Ishikawa (cell line): ENCODE measurements at regions not wholly inside any gene's neighbourhood (a gene's known extent, or its start where the extent isn't known, plus 50 kb on each side); places are given as distances from the start of the nearest gene placed in this dataset.

Experiments
- CEBPB ChIP-seq: IDR thresholded peaks from 2 replicates; pipeline ENCODE4 v1.6.1; 2012
- CREB1 ChIP-seq: IDR thresholded peaks from 2 replicates; pipeline ENCODE4 v1.6.1; 2012; ENCODE audit warnings: low read depth
- EGR1 ChIP-seq: IDR thresholded peaks from 2 replicates; pipeline ENCODE4 v1.6.1; 2012
- EP300 ChIP-seq: IDR thresholded peaks from 2 replicates; pipeline ENCODE4 v1.6.1; 2012; ENCODE audit warnings: borderline replicate concordance
- FOXM1 ChIP-seq: IDR thresholded peaks from 2 replicates; pipeline ENCODE4 v1.6.1; 2012; ENCODE audit warnings: low read depth, borderline replicate concordance
- NFIC ChIP-seq: IDR thresholded peaks from 2 replicates; pipeline ENCODE4 v1.6.1; 2012
- RAD21 ChIP-seq: IDR thresholded peaks from 2 replicates; pipeline ENCODE4 v1.6.1; 2012; ENCODE audit warnings: low read depth
- TAF1 ChIP-seq: IDR thresholded peaks from 2 replicates; pipeline ENCODE4 v1.6.1; 2012; ENCODE audit warnings: low read depth, mild to moderate bottlenecking
- TCF12 ChIP-seq: IDR thresholded peaks from 2 replicates; pipeline ENCODE4 v1.6.1; 2012; ENCODE audit warnings: low read depth
- TEAD4 ChIP-seq: IDR thresholded peaks from 2 replicates; pipeline ENCODE4 v1.6.1; 2012
- YY1 ChIP-seq: IDR thresholded peaks from 2 replicates; pipeline ENCODE4 v1.6.1; 2012; ENCODE audit warnings: low read depth
- ZBTB7A ChIP-seq: IDR thresholded peaks from 2 replicates; pipeline ENCODE4 v1.6.1; 2012; ENCODE audit warnings: low read depth
- TF ChIP-seq, protein P1 (sequence below): IDR thresholded peaks from 2 replicates; pipeline ENCODE4 v1.6.1; 2012; ENCODE audit warnings: low read depth, mild to moderate bottlenecking
- TF ChIP-seq, protein P2 (sequence below): IDR thresholded peaks from 2 replicates; pipeline ENCODE4 v1.6.1; 2012
- TF ChIP-seq, protein P3 (sequence below): IDR thresholded peaks from 2 replicates; pipeline ENCODE4 v1.6.1; 2012

DNA sequence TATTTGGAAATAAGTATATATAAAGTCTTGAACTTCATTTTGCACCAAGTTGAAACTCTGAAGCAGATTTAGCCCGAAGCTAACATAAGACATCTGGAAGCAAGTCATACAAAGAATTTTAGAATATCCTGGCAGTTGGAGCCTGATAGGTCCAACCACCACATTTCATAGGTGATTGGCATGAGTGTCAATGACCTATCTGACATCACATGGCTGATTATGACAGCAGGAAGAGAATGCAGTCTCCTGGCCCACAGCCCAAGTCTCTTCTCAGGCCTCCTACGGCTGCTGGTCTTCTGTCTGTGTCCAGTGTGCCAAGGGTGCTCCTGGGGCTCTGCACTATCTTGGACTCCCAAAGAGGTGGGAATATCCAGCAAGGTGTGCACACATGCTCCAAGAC, 325.7 kb upstream of the ACVR2A start:
- TF ChIP-seq, protein P1, sequence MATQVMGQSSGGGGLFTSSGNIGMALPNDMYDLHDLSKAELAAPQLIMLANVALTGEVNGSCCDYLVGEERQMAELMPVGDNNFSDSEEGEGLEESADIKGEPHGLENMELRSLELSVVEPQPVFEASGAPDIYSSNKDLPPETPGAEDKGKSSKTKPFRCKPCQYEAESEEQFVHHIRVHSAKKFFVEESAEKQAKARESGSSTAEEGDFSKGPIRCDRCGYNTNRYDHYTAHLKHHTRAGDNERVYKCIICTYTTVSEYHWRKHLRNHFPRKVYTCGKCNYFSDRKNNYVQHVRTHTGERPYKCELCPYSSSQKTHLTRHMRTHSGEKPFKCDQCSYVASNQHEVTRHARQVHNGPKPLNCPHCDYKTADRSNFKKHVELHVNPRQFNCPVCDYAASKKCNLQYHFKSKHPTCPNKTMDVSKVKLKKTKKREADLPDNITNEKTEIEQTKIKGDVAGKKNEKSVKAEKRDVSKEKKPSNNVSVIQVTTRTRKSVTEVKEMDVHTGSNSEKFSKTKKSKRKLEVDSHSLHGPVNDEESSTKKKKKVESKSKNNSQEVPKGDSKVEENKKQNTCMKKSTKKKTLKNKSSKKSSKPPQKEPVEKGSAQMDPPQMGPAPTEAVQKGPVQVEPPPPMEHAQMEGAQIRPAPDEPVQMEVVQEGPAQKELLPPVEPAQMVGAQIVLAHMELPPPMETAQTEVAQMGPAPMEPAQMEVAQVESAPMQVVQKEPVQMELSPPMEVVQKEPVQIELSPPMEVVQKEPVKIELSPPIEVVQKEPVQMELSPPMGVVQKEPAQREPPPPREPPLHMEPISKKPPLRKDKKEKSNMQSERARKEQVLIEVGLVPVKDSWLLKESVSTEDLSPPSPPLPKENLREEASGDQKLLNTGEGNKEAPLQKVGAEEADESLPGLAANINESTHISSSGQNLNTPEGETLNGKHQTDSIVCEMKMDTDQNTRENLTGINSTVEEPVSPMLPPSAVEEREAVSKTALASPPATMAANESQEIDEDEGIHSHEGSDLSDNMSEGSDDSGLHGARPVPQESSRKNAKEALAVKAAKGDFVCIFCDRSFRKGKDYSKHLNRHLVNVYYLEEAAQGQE, result no peak
- TF ChIP-seq, protein P2, sequence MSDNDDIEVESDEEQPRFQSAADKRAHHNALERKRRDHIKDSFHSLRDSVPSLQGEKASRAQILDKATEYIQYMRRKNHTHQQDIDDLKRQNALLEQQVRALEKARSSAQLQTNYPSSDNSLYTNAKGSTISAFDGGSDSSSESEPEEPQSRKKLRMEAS, result no peak
- TF ChIP-seq TAF1 (no peak), YY1 (no peak), EGR1 (no peak), TEAD4 (no peak), ZBTB7A (no peak), CREB1 (no peak), NFIC (no peak), TCF12 (no peak), RAD21 (no peak), EP300 (no peak)
- TF ChIP-seq, protein P3, sequence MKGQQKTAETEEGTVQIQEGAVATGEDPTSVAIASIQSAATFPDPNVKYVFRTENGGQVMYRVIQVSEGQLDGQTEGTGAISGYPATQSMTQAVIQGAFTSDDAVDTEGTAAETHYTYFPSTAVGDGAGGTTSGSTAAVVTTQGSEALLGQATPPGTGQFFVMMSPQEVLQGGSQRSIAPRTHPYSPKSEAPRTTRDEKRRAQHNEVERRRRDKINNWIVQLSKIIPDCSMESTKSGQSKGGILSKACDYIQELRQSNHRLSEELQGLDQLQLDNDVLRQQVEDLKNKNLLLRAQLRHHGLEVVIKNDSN, result no peak

DNA sequence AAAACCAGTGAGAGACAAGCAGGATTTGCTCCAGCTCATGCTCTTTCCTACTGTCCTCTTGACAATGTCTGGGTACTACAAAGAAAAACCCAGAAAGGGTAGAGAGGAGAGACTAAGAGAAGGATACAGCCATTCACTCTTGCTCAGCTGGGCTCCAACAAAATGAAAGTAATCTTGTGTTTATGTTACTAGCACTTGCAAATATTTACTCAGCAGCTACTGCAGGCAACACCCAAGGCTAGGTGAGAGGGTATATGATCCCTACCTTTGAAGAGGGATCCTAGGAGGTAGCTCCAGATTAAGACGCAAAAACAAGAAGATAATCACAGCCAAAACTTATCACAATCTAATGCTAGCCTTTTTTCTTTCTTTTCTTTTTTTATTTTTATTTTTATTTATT, 329.6 kb upstream of the ACVR2A start:
- no peak for TF ChIP-seq CREB1
- no peak for TF ChIP-seq TCF12
- no peak for TF ChIP-seq TAF1
- TF ChIP-seq, protein P2, result no peak
- TF ChIP-seq EP300, result no peak
- TF ChIP-seq, protein P1, result no peak
- no peak for TF ChIP-seq TEAD4
- no peak for TF ChIP-seq ZBTB7A
- no peak for TF ChIP-seq NFIC
- TF ChIP-seq EGR1, result no peak
- TF ChIP-seq YY1, result no peak
- no peak for TF ChIP-seq FOXM1
- no peak for TF ChIP-seq CEBPB
- no peak for TF ChIP-seq RAD21

DNA sequence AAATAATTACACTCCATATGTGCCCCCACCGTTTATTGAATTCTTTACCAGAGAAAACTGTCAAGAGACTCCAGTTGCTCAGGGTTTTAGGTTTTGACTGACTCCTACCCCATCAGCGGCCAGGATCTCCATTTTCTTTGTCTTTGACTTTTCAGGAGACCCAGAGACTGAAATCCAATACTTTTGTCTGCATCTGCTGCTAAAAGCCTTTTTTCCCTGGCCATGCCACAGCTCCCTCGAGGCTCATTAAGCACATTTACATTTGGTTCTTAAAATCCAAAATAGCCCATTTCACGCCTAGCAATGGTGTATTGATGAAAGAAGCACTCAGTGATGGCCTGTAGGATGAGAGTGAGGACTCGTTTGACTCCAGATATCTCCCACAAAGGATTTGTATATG, 332.6 kb upstream of the ACVR2A start:
- TF ChIP-seq TEAD4 (no peak), EGR1 (no peak), TAF1 (no peak), EP300 (no peak), TCF12 (no peak), CREB1 (no peak), RAD21 (no peak), NFIC (no peak), YY1 (no peak), FOXM1 (no peak)
- TF ChIP-seq, protein P2, result no peak
- TF ChIP-seq, protein P3, result no peak

DNA sequence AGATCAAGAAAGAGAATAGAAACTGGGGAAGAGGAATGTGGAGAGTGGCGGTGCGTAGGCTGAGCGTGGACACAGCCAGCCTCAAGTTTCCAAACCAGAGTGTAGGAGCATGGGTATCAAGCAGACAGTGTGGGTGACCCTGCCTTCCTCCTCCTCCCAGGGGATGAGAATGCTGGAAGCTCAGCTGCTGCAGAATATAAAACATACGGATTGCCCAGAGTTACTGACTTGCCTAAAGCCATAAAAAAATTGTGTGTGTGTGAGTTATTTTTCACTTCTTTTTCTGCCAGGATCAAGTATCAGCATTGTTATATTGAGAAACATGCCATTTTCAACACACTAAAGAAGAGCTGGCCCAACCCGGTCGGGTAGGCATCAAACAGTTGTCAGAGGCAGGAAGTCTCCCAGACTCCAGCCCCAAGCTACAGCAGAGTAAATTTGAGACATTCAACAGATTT, 333.3 kb upstream of the ACVR2A start:
- TF ChIP-seq, protein P1, result no peak
- no peak for TF ChIP-seq TAF1
- TF ChIP-seq YY1, result no peak
- TF ChIP-seq TEAD4, result no peak
- TF ChIP-seq NFIC, result no peak
- no peak for TF ChIP-seq ZBTB7A
- TF ChIP-seq EP300, result no peak
- TF ChIP-seq, protein P2, result no peak
- TF ChIP-seq RAD21, result no peak
- TF ChIP-seq FOXM1, result no peak
- TF ChIP-seq, protein P3, result no peak
- no peak for TF ChIP-seq EGR1
- no peak for TF ChIP-seq TCF12
- no peak for TF ChIP-seq CEBPB
- TF ChIP-seq CREB1, result no peak
